ENCODE measurements at regions not wholly inside any gene's neighbourhood (a gene's known extent, or its start where the extent isn't known, plus 50 kb on each side); places are given as distances from the start of the nearest gene placed in this dataset.

- Histone ChIP-seq H3K4me3 (ENCODE audit: low read length) (no peak overlapping the region), H3K27me3 (ENCODE audit: insufficient read depth, low read length) (no peaks in the 10 kb centered on the region), H3K4me1 (ENCODE audit: insufficient read depth, low read length) (peaks cover 23% of the 10 kb centered on the region), H3K9me3 (ENCODE audit: low read length) (no peaks in the 10 kb centered on the region), H3K36me3 (ENCODE audit: insufficient read depth, low read length) (no peaks in the 10 kb centered on the region), H2AFZ (ENCODE audit: low read depth, low read length) (no peak overlapping the region)
These were observed 68.3 kb upstream of the RAB11FIP2 start for GRCh38 chr10:118114992-118115391.

- no peaks in the 10 kb centered on the region for H3K27me3 ChIP-seq (ENCODE audit: insufficient read depth, low read length)
- no peak overlapping the region for H2AFZ ChIP-seq (ENCODE audit: low read depth, low read length)
- no peak overlapping the region for H3K4me3 ChIP-seq (ENCODE audit: low read length)
- no peaks in the 10 kb centered on the region for H3K36me3 ChIP-seq (ENCODE audit: insufficient read depth, low read length)
- H3K9me3 ChIP-seq (ENCODE audit: low read length): no peaks in the 10 kb centered on the region
- peaks cover 23% of the 10 kb centered on the region for H3K4me1 ChIP-seq (ENCODE audit: insufficient read depth, low read length)
These were observed 65.9 kb upstream of the RAB11FIP2 start for GRCh38 chr10:118112543-118113125.

- no peak overlapping the region for H2AFZ ChIP-seq (ENCODE audit: low read depth, low read length)
- no peaks in the 10 kb centered on the region for H3K36me3 ChIP-seq (ENCODE audit: insufficient read depth, low read length)
- H3K4me1 ChIP-seq (ENCODE audit: insufficient read depth, low read length): peaks cover 15% of the 10 kb centered on the region
- no peaks in the 10 kb centered on the region for H3K27me3 ChIP-seq (ENCODE audit: insufficient read depth, low read length)
- no peaks in the 10 kb centered on the region for H3K9me3 ChIP-seq (ENCODE audit: low read length)
- no peak overlapping the region for H3K4me3 ChIP-seq (ENCODE audit: low read length)
These were observed 64.0 kb upstream of the RAB11FIP2 start for GRCh38 chr10:118110750-118111149.

GRCh38 chr10:118108194-118109026, 61.7 kb upstream of the RAB11FIP2 start:
- Histone ChIP-seq H3K4me3 (ENCODE audit: low read length) (no peak overlapping the region), H2AFZ (ENCODE audit: low read depth, low read length) (no peak overlapping the region), H3K9me3 (ENCODE audit: low read length) (no peaks in the 10 kb centered on the region), H3K27me3 (ENCODE audit: insufficient read depth, low read length) (no peaks in the 10 kb centered on the region), H3K4me1 (ENCODE audit: insufficient read depth, low read length) (no peaks in the 10 kb centered on the region), H3K36me3 (ENCODE audit: insufficient read depth, low read length) (no peaks in the 10 kb centered on the region)

GRCh38 chr10:118107541-118107940, 60.8 kb upstream of the RAB11FIP2 start:
- Histone ChIP-seq H2AFZ (ENCODE audit: low read depth, low read length) (no peak overlapping the region), H3K36me3 (ENCODE audit: insufficient read depth, low read length) (no peaks in the 10 kb centered on the region), H3K27me3 (ENCODE audit: insufficient read depth, low read length) (no peaks in the 10 kb centered on the region), H3K4me1 (ENCODE audit: insufficient read depth, low read length) (no peaks in the 10 kb centered on the region), H3K9me3 (ENCODE audit: low read length) (no peaks in the 10 kb centered on the region), H3K4me3 (ENCODE audit: low read length) (no peak overlapping the region)

- no peak overlapping the region for H3K4me3 ChIP-seq (ENCODE audit: low read length)
- H2AFZ ChIP-seq (ENCODE audit: low read depth, low read length): no peak overlapping the region
- H3K36me3 ChIP-seq (ENCODE audit: insufficient read depth, low read length): no peaks in the 10 kb centered on the region
- H3K27me3 ChIP-seq (ENCODE audit: insufficient read depth, low read length): no peaks in the 10 kb centered on the region
- H3K4me1 ChIP-seq (ENCODE audit: insufficient read depth, low read length): no peaks in the 10 kb centered on the region
- no peaks in the 10 kb centered on the region for H3K9me3 ChIP-seq (ENCODE audit: low read length)
These were observed 60.3 kb upstream of the RAB11FIP2 start for GRCh38 chr10:118107040-118107439.

GRCh38 chr10:118106426-118106825, 59.7 kb upstream of the RAB11FIP2 start:
- H2AFZ ChIP-seq (ENCODE audit: low read depth, low read length): no peak overlapping the region
- H3K27me3 ChIP-seq (ENCODE audit: insufficient read depth, low read length): no peaks in the 10 kb centered on the region
- H3K4me3 ChIP-seq (ENCODE audit: low read length): no peak overlapping the region
- H3K36me3 ChIP-seq (ENCODE audit: insufficient read depth, low read length): no peaks in the 10 kb centered on the region
- H3K4me1 ChIP-seq (ENCODE audit: insufficient read depth, low read length): no peaks in the 10 kb centered on the region
- H3K9me3 ChIP-seq (ENCODE audit: low read length): no peaks in the 10 kb centered on the region

- Histone ChIP-seq H3K9me3 (ENCODE audit: low read length) (no peaks in the 10 kb centered on the region), H2AFZ (ENCODE audit: low read depth, low read length) (no peak overlapping the region), H3K4me1 (ENCODE audit: insufficient read depth, low read length) (no peaks in the 10 kb centered on the region), H3K4me3 (ENCODE audit: low read length) (no peak overlapping the region), H3K27me3 (ENCODE audit: insufficient read depth, low read length) (no peaks in the 10 kb centered on the region), H3K36me3 (ENCODE audit: insufficient read depth, low read length) (no peaks in the 10 kb centered on the region)
These were observed 55.4 kb upstream of the RAB11FIP2 start for GRCh38 chr10:118102121-118102520.

GRCh38 chr10:118101501-118101900, 54.8 kb upstream of the RAB11FIP2 start:
- no peak overlapping the region for H2AFZ ChIP-seq (ENCODE audit: low read depth, low read length)
- H3K27me3 ChIP-seq (ENCODE audit: insufficient read depth, low read length): no peaks in the 10 kb centered on the region
- H3K4me1 ChIP-seq (ENCODE audit: insufficient read depth, low read length): no peaks in the 10 kb centered on the region
- H3K9me3 ChIP-seq (ENCODE audit: low read length): no peaks in the 10 kb centered on the region
- no peaks in the 10 kb centered on the region for H3K36me3 ChIP-seq (ENCODE audit: insufficient read depth, low read length)
- no peak overlapping the region for H3K4me3 ChIP-seq (ENCODE audit: low read length)
